ENCODE measurements at regions not wholly inside any gene's neighbourhood (a gene's known extent, or its start where the extent isn't known, plus 50 kb on each side); places are given as distances from the start of the nearest gene placed in this dataset.

DNA sequence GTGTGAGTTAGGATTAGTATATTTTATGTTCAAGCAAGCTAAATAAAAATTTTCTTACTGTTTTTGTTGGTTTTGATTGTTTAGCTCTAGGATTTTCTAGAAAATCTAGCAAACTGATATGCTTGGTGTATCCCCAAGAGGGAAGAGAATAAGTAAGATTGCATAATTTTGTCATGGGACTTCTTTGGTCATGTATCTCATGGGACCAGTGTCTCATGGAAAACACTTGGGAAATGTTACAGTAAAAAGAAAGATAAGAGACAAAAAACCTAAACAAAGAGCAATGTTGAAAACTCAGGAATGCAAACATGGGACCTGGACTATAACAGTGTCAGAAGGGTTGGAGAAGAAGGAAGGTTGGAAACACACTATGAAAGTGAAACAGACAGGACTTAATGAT, 119.4 kb downstream of the TLR4 start:
- no peak overlapping the region for H3K27ac Mint-ChIP-seq
- H3K4me2 ChIP-seq, result no peak overlapping the region
- no peaks in the 10 kb centered on the region for H3K79me2 ChIP-seq (ENCODE audit: low read depth)
- TF ChIP-seq EZH2phosphoT487 (IDR thresholded peaks at IDR 0.05) (no peak), EZH2 (IDR thresholded peaks at IDR 0.05) (no peak)
- TF ChIP-seq, protein P1, sequence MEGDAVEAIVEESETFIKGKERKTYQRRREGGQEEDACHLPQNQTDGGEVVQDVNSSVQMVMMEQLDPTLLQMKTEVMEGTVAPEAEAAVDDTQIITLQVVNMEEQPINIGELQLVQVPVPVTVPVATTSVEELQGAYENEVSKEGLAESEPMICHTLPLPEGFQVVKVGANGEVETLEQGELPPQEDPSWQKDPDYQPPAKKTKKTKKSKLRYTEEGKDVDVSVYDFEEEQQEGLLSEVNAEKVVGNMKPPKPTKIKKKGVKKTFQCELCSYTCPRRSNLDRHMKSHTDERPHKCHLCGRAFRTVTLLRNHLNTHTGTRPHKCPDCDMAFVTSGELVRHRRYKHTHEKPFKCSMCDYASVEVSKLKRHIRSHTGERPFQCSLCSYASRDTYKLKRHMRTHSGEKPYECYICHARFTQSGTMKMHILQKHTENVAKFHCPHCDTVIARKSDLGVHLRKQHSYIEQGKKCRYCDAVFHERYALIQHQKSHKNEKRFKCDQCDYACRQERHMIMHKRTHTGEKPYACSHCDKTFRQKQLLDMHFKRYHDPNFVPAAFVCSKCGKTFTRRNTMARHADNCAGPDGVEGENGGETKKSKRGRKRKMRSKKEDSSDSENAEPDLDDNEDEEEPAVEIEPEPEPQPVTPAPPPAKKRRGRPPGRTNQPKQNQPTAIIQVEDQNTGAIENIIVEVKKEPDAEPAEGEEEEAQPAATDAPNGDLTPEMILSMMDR (IDR thresholded peaks at IDR 0.05), result no peak
- H3K9me3 ChIP-seq (ENCODE audit: low read depth), result no peaks in the 10 kb centered on the region
- no peak overlapping the region for H3K27ac ChIP-seq
- H2AFZ ChIP-seq (replicated peaks), result no peak overlapping the region
- H3K4me3 ChIP-seq, result no peak overlapping the region
- no peaks in the 10 kb centered on the region for H3K9me3 Mint-ChIP-seq
- H3K36me3 Mint-ChIP-seq, result no peaks in the 10 kb centered on the region
- no peak overlapping the region for H3K9ac ChIP-seq
- no peaks in the 10 kb centered on the region for H3K27me3 Mint-ChIP-seq (ENCODE audit: insufficient read depth, low read depth)
- H3K4me1 Mint-ChIP-seq, result peaks cover 8% of the 10 kb centered on the region
- no peaks in the 10 kb centered on the region for H4K20me1 ChIP-seq (ENCODE audit: low read depth)
- H3K27me3 ChIP-seq, result no peaks in the 10 kb centered on the region
- no peaks in the 10 kb centered on the region for H3F3A ChIP-seq (ENCODE audit: low read depth)
- H3K4me3 Mint-ChIP-seq, result no peak overlapping the region
- no peaks in the 10 kb centered on the region for H3K36me3 ChIP-seq
- peaks cover 14% of the 10 kb centered on the region for H3K4me1 ChIP-seq
- no peak for DNase-seq (ENCODE audit: low spot score)

DNA sequence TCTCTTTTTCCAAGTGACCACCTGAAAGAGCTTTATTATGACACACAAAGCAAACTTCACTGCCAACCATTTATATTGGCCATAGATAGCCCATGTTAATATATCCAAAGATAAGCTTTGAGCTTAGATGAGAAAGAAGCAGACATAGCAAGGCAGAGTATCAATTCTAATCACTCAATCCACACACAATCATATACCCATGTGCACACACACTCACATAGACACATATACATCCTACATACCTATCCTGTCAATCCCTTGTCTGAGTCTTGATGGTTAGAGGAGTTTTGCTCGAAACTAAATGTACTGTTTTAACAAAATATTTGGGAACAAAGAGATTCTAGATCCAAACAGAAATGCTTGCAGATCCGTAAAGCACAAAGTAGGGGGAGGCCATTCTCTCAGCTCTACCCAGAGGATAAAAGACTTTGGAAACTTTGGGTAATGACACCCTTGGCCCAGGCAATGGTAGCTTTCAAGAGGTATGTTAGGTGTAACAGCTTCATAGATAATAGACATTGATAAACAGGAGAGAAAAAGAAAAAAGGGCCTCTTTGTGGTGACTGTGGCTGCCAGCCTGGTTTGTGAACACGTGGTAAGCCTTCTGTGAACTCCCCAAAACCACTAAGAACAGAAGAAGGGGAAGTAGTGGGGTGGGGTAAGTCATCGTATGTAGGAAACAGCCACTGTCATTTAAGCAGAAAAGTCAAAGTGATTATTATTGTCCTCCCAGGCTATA, 121.6 kb downstream of the TLR4 start:
- H3K4me3 ChIP-seq, result no peak overlapping the region
- Mint-ChIP-seq H3K4me1 (peaks cover 8% of the 10 kb centered on the region), H3K27ac (no peak overlapping the region), H3K36me3 (no peaks in the 10 kb centered on the region), H3K9me3 (no peaks in the 10 kb centered on the region), H3K27me3 (ENCODE audit: insufficient read depth, low read depth) (peaks cover 2% of the 10 kb centered on the region), H3K4me3 (no peak overlapping the region)
- H3F3A ChIP-seq (ENCODE audit: low read depth), result no peaks in the 10 kb centered on the region
- no peak overlapping the region for H3K4me2 ChIP-seq
- H4K20me1 ChIP-seq (ENCODE audit: low read depth), result no peaks in the 10 kb centered on the region
- no peaks in the 10 kb centered on the region for H3K79me2 ChIP-seq (ENCODE audit: low read depth)
- no peak for TF ChIP-seq EZH2 (IDR thresholded peaks at IDR 0.05)
- no peak for TF ChIP-seq EZH2phosphoT487 (IDR thresholded peaks at IDR 0.05)
- TF ChIP-seq, protein P1 (IDR thresholded peaks at IDR 0.05), result no peak
- DNase-seq (ENCODE audit: low spot score), result no peak
- no peak overlapping the region for H2AFZ ChIP-seq (replicated peaks)
- H3K27me3 ChIP-seq, result no peaks in the 10 kb centered on the region
- peaks cover 15% of the 10 kb centered on the region for H3K4me1 ChIP-seq
- no peaks in the 10 kb centered on the region for H3K36me3 ChIP-seq
- no peak overlapping the region for H3K27ac ChIP-seq
- no peaks in the 10 kb centered on the region for H3K9me3 ChIP-seq (ENCODE audit: low read depth)
- no peak overlapping the region for H3K9ac ChIP-seq

DNA sequence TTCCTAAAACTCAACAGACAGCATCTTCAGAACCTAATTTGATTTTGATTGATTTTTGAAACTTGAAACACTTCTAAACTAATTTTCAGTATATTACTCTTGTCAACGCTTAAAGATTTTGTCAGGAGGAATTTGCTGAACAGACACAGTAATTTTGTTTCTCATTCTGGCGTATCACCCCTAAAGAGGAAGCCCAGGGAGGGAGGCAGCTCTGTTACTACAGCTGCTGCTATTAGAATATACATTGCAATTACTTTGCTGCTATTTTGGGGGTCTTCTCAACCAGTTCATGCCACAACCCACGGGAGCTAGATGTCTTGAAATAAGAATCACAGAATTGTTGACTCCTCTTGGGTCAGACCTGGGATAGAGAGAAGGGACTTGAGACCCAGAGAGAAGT, 122.6 kb downstream of the TLR4 start:
- Histone ChIP-seq H3K9ac (no peak overlapping the region), H3F3A (ENCODE audit: low read depth) (no peaks in the 10 kb centered on the region), H3K27ac (no peak overlapping the region), H3K9me3 (ENCODE audit: low read depth) (no peaks in the 10 kb centered on the region), H3K36me3 (no peaks in the 10 kb centered on the region), H3K4me1 (peaks cover 15% of the 10 kb centered on the region), H2AFZ (replicated peaks) (no peak overlapping the region), H3K27me3 (no peaks in the 10 kb centered on the region), H3K4me3 (no peak overlapping the region), H4K20me1 (ENCODE audit: low read depth) (no peaks in the 10 kb centered on the region), H3K79me2 (ENCODE audit: low read depth) (no peaks in the 10 kb centered on the region), H3K4me2 (no peak overlapping the region)
- no peak for DNase-seq (ENCODE audit: low spot score)
- Mint-ChIP-seq H3K27me3 (ENCODE audit: insufficient read depth, low read depth) (peaks cover 2% of the 10 kb centered on the region), H3K9me3 (no peaks in the 10 kb centered on the region), H3K4me1 (peaks cover 8% of the 10 kb centered on the region), H3K4me3 (no peak overlapping the region), H3K36me3 (no peaks in the 10 kb centered on the region), H3K27ac (peak overlapping the region; percentile 17)
- TF ChIP-seq EZH2phosphoT487 (IDR thresholded peaks at IDR 0.05) (no peak), EZH2 (IDR thresholded peaks at IDR 0.05) (no peak)
- TF ChIP-seq, protein P1 (IDR thresholded peaks at IDR 0.05), result no peak
